SK-N-MC (cell line): ENCODE measurements at regions not wholly inside any gene's neighbourhood (a gene's known extent, or its start where the extent isn't known, plus 50 kb on each side); places are given as distances from the start of the nearest gene placed in this dataset.
"Not testable (repeated sequence)": the region's sequence is repeated elsewhere in the genome, so short reads cannot be mapped to it uniquely, and the experiment has no call there.

Source experiments
- EZH2 ChIP-seq: fragments of 200-600 bp; sonication (generic); IDR thresholded peaks from one replicate; pipeline ENCODE4 v1.6.1; 2017; ENCODE audit warnings: antibody characterized with exemption
- POLR2AphosphoS5 ChIP-seq: IDR thresholded peaks from 2 replicates; pipeline ENCODE4 v1.6.1; 2012; ENCODE audit warnings: mild to moderate bottlenecking, low read depth, low read length, borderline replicate concordance

DNA sequence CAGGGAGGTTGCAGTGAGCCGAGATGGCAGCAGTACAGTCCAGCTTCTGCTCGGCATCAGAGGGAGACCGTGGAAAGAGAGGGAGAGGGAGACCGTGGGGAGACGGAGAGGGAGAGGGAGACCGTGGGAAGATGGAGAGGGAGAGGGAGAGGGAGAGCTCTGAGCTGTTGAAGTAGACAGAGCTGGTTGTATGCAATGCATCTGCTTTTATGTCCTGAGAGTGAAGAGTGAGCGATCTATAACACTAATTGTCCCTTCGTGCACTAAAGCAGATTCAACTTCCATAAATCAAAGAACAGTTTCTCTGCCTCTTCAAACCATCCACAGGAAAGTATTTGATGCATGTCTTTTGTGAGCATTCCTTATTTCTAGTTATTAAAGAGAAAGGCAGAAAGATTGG, 300.6 kb downstream of the FLRT2 start:
- not testable (repeated sequence) for TF ChIP-seq EZH2, POLR2AphosphoS5
